Dendritic cell treated with granulocyte-macrophage colony-stimulating factor and Interleukin-4, amounts not matched to agents 40 ng/mL and 50 ng/mL, for 4 days (primary cell): ENCODE measurements at regions not wholly inside any gene's neighbourhood (a gene's known extent, or its start where the extent isn't known, plus 50 kb on each side); places are given as distances from the start of the nearest gene placed in this dataset.

ENCODE experiments used
- H3K27ac Mint-ChIP-seq: one replicate; pipeline ENCODE4 v1.8.0; 2022; ENCODE audit warnings: mild to moderate bottlenecking, mixed read lengths
- H3K27me3 Mint-ChIP-seq: one replicate; pipeline ENCODE4 v1.8.0; 2022; ENCODE audit warnings: mild to moderate bottlenecking, mixed read lengths
- H3K36me3 Mint-ChIP-seq: one replicate; pipeline ENCODE4 v1.8.0; 2022; ENCODE audit warnings: low read depth, mixed read lengths
- H3K4me1 Mint-ChIP-seq: one replicate; pipeline ENCODE4 v1.8.0; 2022; ENCODE audit warnings: low read depth, mixed read lengths
- H3K4me3 Mint-ChIP-seq: one replicate; pipeline ENCODE4 v1.8.0; 2022; ENCODE audit warnings: mild to moderate bottlenecking, moderate library complexity, mixed read lengths
- H3K9me3 Mint-ChIP-seq: one replicate; pipeline ENCODE4 v1.8.0; 2022; ENCODE audit warnings: mixed read lengths
- intact Hi-C: fragments of 100-400 bp; cut with micrococcal nuclease; formaldehyde crosslinking; loops from one replicate; pipeline ENCODE4 v1.15.0; 2022

DNA sequence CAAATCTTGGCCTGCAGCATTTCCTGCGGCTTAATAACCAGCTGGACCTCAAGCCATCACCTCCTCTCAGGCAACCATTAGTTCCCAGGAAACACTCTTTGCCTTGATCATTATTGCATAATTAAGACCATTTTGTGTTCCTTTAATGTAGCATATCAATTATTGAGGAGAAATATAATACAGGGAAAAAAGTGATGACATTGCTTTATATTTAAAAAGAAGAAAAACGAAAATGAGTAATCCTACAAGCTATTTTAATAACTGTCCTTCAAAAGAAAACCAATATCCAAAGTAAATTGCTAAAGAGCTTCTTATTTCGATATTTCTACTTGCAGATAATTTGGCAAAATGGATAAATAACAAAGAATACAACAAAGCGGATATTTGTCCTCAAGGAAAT is 1084.7 kb downstream of the EFNB2 start:
- Mint-ChIP-seq H3K4me3 (no peak overlapping the region), H3K36me3 (no peaks in the 10 kb centered on the region), H3K9me3 (peaks cover 25% of the 10 kb centered on the region), H3K27ac (no peak overlapping the region), H3K27me3 (no peaks in the 10 kb centered on the region), H3K4me1 (no peaks in the 10 kb centered on the region)
- intact Hi-C loops = no loop called here

DNA sequence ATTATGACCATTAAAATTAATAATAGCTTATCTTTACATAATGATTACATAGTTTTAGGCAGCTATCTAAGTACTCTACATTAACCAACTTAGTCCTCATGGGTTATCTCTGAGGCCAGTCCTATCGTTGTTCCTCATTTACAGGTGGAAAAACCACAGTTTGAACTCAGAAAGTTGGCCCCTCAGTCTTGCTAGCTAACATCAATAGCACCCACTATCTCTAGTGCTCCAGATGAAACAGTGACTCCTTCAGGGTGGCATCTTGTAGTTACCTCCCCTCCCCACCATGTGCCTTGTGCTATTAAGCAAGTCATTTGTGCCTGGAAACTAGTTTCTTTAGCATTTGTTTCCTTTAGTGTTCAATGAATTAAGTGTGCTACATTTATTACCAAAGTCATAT is 1086.7 kb downstream of the EFNB2 start:
- Mint-ChIP-seq H3K36me3 (no peaks in the 10 kb centered on the region), H3K4me1 (no peaks in the 10 kb centered on the region), H3K4me3 (no peak overlapping the region), H3K27ac (no peak overlapping the region), H3K9me3 (peaks cover 13% of the 10 kb centered on the region), H3K27me3 (no peaks in the 10 kb centered on the region)
- intact Hi-C loops = no loop called here

DNA sequence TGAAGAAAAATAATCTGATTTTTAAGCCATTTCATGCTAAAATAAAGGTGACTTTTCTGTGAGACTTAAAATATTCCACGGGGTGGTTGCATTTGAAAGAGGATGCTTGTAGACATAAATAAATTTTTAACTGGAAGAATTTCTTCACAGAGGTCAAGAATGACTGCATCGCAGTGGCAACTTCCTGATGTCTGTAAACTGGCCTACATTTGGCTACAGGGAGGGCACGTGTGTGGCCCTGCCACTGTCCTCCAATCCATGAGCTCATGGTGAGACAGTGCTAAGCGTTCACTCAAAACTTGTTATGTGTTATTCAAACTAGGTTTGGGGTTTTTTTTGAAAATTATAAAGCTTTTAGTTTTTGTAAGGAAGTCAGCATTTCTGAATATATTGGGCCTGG is 1089.3 kb downstream of the EFNB2 start:
- Mint-ChIP-seq H3K9me3 (no peaks in the 10 kb centered on the region), H3K36me3 (no peaks in the 10 kb centered on the region), H3K4me1 (no peaks in the 10 kb centered on the region), H3K27me3 (no peaks in the 10 kb centered on the region), H3K27ac (no peak overlapping the region), H3K4me3 (no peak overlapping the region)
- intact Hi-C loops = no loop called here

DNA sequence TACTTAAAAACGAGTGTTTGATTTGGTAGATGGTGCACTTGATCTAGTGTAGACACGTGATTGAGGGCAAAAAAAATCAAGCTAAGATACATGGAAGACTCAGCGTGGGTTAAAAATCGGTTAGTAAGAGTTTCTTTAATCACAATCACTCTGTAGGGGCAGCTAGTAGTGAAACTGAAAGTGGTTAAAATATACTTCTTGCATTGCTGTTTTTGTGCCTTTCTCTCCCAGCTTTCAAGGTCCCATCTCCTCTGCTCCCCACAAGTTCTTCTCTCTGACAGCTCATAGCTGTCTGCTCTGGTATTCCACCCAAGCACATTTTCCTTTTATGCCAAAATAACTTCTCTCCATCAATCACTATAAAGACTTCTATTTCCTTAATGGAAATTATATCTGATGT is 1089.7 kb downstream of the EFNB2 start:
- no peak overlapping the region for H3K27ac Mint-ChIP-seq
- intact Hi-C loops = no loop called here

DNA sequence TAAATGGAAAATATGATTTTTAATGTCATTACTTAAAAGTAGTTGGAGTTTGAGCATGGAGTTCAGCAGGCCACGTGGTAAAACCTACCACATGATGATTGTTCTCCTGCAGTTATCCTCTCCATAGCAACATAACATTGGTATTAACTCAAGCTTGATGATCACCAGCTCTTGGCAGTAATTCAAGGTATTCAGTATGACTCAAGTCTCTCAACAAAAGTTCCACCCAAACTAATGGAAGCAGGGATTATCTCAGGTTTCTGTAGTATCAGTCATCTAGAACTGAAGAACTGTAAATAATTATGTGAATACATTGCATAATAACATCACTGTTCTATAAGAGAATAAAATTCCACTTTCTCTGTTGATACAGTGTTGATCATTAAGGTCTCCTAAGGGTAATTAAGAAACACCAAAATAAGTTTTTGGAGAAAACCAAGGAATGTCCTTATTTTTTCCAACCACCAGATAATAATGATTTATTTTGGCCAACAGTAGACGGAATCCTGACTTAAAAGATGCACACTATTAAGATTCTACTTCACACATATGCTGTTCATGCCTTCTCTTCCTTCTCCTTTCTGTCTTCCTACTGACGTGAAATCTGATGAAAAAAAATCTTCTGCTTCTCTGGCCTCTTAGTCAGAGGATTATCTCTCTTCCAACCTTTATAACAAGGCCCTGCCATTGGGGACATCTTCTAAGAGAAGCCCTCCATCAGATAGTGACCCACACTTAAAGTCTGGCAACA is 1092.3 kb downstream of the EFNB2 start:
- H3K4me1 Mint-ChIP-seq = no peaks in the 10 kb centered on the region
- H3K4me3 Mint-ChIP-seq = no peak overlapping the region
- no peaks in the 10 kb centered on the region for H3K36me3 Mint-ChIP-seq
- intact Hi-C loops = no loop called here
- H3K27ac Mint-ChIP-seq = no peak overlapping the region
- H3K27me3 Mint-ChIP-seq = no peaks in the 10 kb centered on the region
- H3K9me3 Mint-ChIP-seq = no peaks in the 10 kb centered on the region

More for the DNA sequence above, 1089.7 kb downstream of the EFNB2 start:
- Mint-ChIP-seq H3K27me3 (no peaks in the 10 kb centered on the region), H3K36me3 (no peaks in the 10 kb centered on the region), H3K4me3 (no peak overlapping the region), H3K9me3 (no peaks in the 10 kb centered on the region), H3K4me1 (no peaks in the 10 kb centered on the region)

DNA sequence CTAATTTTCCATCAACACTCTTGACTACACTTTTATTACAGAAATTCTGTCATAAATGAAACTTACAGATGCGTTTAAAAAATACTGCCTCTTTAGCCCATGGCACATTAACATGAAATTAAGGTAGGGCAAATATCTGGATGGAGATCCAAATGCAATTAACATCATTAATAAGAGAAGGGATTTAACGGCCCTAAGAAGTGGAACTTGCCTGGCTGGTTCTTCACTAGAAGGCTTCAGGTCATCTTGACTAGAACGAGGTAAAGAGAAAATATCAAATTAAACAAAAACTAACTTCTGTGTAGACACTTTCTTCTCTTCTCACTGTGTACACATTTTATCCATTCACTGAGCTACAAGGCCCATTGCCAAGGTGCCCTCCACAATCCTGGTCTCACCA is 1093.4 kb downstream of the EFNB2 start:
- intact Hi-C loops = no loop called here
- H3K9me3 Mint-ChIP-seq = no peaks in the 10 kb centered on the region
- H3K27me3 Mint-ChIP-seq = no peaks in the 10 kb centered on the region
- no peaks in the 10 kb centered on the region for H3K4me1 Mint-ChIP-seq
- no peak overlapping the region for H3K4me3 Mint-ChIP-seq
- no peak overlapping the region for H3K27ac Mint-ChIP-seq
- no peaks in the 10 kb centered on the region for H3K36me3 Mint-ChIP-seq

DNA sequence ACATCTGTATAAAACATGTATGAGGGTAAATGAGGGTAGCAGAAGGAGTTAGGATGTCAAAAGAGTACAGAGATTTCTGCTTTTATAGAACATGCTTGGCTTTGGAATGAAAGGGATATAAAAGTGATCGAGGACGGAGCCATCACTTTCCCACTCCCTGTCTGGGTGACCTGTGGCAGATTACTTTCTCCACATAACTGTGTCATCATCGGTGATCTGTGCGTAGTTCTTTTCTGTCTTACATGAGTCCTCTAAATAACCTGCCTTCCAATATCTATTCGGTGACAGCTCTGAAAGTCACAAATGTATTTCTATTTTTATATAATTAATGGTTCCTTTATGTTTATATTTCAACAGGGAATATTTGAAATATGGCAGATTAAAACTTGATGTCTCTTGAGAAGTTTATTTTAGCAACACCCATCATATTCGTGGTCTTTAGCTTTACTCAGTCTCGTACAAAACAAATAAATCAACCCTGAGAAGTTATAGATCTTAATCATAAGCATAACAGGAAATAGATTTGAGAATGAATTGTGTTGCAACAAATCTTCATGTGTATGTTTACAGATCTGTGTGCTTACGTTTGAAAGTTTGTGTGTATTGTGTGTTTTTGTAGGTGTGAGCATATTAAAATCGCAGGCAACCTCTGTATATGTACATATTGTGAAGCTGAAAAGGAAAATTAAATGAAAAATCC is 1094.3 kb downstream of the EFNB2 start:
- no peak overlapping the region for H3K27ac Mint-ChIP-seq
- H3K9me3 Mint-ChIP-seq = no peaks in the 10 kb centered on the region
- no peaks in the 10 kb centered on the region for H3K36me3 Mint-ChIP-seq
- H3K4me1 Mint-ChIP-seq = no peaks in the 10 kb centered on the region
- no peak overlapping the region for H3K4me3 Mint-ChIP-seq
- intact Hi-C loops = no loop called here
- no peaks in the 10 kb centered on the region for H3K27me3 Mint-ChIP-seq

DNA sequence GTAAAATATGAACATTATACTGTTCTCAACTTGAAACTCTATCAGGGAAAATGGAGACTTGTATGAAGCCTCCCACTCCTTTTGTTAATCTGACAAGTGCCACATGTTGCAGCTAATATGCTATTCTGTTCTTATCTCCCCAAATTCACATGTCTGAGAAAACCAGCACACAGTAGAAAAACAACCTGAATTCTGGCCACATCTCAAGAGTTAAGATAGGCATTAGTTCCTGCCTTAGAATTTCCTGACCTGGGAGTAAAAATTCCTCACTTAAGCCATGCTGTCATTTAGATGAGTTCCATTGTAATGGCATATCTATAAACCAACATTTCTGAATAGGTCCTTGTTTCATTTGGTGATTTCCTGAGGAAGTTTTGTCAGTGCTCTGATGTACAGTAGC is 1098.5 kb downstream of the EFNB2 start:
- Mint-ChIP-seq H3K4me1 (no peaks in the 10 kb centered on the region), H3K27me3 (no peaks in the 10 kb centered on the region), H3K4me3 (no peak overlapping the region), H3K9me3 (no peaks in the 10 kb centered on the region), H3K27ac (no peak overlapping the region), H3K36me3 (no peaks in the 10 kb centered on the region)
- intact Hi-C loops = no loop called here

DNA sequence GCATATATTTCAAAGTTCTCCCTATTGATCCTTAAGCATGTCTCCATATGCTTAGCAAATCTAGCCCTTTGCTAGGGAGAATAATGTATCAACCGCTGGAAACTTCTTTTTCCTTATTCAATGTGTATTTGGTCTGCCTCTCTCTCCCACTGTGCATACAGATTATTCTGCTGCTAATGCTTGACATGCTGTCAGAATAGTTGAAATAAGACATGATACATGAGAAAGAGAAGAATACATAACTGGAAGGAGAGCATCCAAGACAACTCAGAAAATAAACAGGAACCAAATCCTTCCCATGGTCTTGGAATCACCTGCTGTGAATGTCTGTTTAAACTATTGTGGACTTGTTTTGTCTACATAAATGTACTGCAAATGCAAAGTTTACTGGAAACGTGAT is 1103.0 kb downstream of the EFNB2 start:
- Mint-ChIP-seq H3K27me3 (no peaks in the 10 kb centered on the region), H3K4me3 (no peak overlapping the region), H3K9me3 (no peaks in the 10 kb centered on the region), H3K36me3 (no peaks in the 10 kb centered on the region), H3K27ac (no peak overlapping the region), H3K4me1 (no peaks in the 10 kb centered on the region)
- intact Hi-C loops = no loop called here

DNA sequence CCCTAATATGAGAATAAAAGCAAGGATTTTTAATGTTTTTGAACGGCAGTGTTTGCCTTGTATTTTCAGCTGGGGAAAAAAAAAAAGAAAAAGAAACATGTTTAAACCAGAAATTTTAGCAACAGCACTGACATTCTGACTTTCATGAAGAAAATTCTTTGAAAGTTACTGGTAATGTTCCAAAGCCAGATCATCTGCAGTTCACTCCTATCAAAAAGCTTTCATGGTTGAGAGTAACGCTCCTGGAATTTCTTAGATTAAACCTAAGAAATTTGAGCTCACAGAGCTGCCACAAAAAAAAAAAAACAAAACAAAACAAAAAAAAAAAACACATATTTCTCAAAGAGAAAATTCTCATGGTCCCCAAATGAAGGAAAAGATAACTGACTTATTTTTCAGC is 1106.7 kb downstream of the EFNB2 start:
- H3K36me3 Mint-ChIP-seq = no peaks in the 10 kb centered on the region
- no peaks in the 10 kb centered on the region for H3K27me3 Mint-ChIP-seq
- H3K4me1 Mint-ChIP-seq = no peaks in the 10 kb centered on the region
- no peaks in the 10 kb centered on the region for H3K9me3 Mint-ChIP-seq
- intact Hi-C loops = no loop called here
- H3K4me3 Mint-ChIP-seq = no peak overlapping the region
- H3K27ac Mint-ChIP-seq = no peak overlapping the region

DNA sequence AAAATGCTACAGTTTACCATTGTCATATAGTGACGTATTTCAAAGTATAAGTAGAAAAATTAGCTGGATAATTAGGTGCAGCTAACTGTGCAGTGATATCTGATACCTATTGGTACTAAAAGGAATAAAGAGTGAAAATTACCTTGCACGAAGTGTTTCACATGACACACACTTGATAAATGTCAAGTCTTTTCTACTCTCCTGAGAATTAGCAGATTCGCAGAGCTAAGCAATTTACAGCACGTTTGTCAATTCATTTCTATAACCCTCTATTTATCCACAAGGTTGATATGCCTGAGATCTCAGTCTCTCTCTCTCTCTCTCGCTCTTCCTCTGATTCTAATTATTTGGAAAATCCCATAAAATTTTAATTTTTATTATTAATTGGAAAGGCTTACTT is 1109.0 kb downstream of the EFNB2 start:
- intact Hi-C loops = no loop called here
- Mint-ChIP-seq H3K27me3 (no peaks in the 10 kb centered on the region), H3K4me3 (no peak overlapping the region), H3K4me1 (no peaks in the 10 kb centered on the region), H3K9me3 (no peaks in the 10 kb centered on the region), H3K36me3 (no peaks in the 10 kb centered on the region), H3K27ac (no peak overlapping the region)

DNA sequence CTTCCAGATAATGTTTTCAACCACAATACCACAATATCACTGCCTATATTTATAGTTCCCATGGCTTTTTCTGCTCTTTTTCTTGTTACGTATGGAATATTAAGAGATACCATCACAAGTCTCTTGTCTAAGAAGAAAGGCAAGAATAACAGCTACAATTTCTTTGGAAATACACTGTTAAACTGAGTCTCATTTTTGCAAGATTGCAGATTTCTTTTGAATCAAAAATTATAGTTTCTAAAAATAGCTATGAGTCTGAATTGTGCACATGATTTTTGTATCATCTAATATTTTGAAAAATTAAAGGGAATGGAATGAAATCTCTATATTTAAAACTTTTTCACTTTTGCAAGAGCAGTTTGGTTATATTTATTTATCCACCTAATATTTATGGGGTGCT is 1120.8 kb downstream of the EFNB2 start:
- intact Hi-C loops = no loop called here
- H3K9me3 Mint-ChIP-seq = peaks cover 21% of the 10 kb centered on the region
- H3K4me1 Mint-ChIP-seq = no peaks in the 10 kb centered on the region
- H3K27me3 Mint-ChIP-seq = no peaks in the 10 kb centered on the region
- H3K4me3 Mint-ChIP-seq = no peak overlapping the region
- no peak overlapping the region for H3K27ac Mint-ChIP-seq
- H3K36me3 Mint-ChIP-seq = no peaks in the 10 kb centered on the region

DNA sequence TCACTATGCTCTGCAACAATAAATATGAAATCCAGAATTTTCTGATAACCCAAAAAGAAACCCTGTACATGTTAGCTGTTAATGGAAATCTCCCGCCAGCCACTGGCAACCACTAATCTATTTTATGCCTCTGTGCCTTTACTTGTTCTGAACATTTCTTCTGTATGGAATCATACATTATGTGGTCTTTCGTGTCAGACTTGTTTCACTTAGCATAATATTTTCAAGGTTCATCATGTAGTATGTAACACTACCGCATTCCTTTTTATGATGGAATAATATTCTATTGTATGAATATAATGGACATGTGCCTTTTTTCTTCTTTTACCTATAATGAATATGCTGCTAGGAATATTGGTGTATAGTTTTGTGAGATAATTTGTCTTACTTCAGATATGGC is 1123.3 kb downstream of the EFNB2 start:
- Mint-ChIP-seq H3K4me1 (no peaks in the 10 kb centered on the region), H3K9me3 (peaks cover 4% of the 10 kb centered on the region), H3K27me3 (no peaks in the 10 kb centered on the region), H3K27ac (no peak overlapping the region), H3K4me3 (no peak overlapping the region), H3K36me3 (no peaks in the 10 kb centered on the region)
- intact Hi-C loops = no loop called here

DNA sequence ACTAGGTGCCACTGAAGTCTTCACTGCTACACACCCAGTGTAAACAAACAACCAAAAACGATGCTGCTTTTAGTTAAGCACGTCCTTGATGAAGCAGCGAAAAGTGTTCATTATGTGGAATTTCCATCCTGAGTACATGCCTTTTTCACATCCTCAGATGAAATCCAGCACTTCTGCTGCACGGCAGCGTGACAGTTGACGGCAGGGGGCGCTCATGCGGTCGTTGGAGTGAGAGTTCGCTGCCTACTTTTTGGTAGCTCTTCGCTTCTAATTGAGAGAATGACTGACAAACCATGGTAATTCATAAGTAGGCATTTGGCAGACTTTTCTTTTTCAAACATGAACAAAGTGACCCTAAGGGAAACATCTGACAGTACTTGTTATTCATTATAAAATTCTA is 1124.9 kb downstream of the EFNB2 start:
- Mint-ChIP-seq H3K27ac (no peak overlapping the region), H3K36me3 (no peaks in the 10 kb centered on the region), H3K4me1 (no peaks in the 10 kb centered on the region), H3K9me3 (no peaks in the 10 kb centered on the region), H3K4me3 (no peak overlapping the region), H3K27me3 (no peaks in the 10 kb centered on the region)
- intact Hi-C loops = no loop called here

DNA sequence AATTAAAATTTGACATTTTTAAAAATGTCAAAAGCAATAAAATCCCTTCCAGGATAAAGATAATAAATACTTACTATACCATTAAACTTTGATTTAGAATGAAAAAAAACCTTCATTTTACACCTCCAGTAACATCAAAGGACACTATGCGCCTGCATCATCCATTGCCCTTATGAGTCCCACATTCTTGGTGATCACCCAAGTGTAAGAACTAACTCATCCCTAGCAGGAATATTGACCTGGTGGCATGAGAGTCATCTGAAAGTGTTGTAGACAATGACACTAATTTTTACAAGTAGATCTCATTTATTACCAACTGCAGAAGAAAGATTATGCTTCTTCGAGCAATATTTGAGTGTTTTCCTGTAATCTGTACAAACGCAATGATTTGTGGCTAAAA is 1128.9 kb downstream of the EFNB2 start:
- H3K9me3 Mint-ChIP-seq = peaks cover 9% of the 10 kb centered on the region
- H3K4me3 Mint-ChIP-seq = no peak overlapping the region
- H3K27ac Mint-ChIP-seq = no peak overlapping the region
- no peaks in the 10 kb centered on the region for H3K27me3 Mint-ChIP-seq
- H3K36me3 Mint-ChIP-seq = no peaks in the 10 kb centered on the region
- no peaks in the 10 kb centered on the region for H3K4me1 Mint-ChIP-seq
- intact Hi-C loops = no loop called here
